Progenitor cell of endocrine pancreas (in vitro differentiated cells): ENCODE measurements at regions not wholly inside any gene's neighbourhood (a gene's known extent, or its start where the extent isn't known, plus 50 kb on each side); places are given as distances from the start of the nearest gene placed in this dataset.

ENCODE experiments used
- DNase-seq: peaks from one replicate; pipeline ENCODE4 v3.0.0; 2021; ENCODE audit warnings: low spot score; ENCODE audit not compliant: unreplicated experiment
- H3K27ac Mint-ChIP-seq: 2 replicates; pipeline ENCODE4 v1.8.0; 2021; ENCODE audit warnings: mild to moderate bottlenecking, moderate library complexity, mixed read lengths
- H3K27me3 Mint-ChIP-seq: 2 replicates; pipeline ENCODE4 v1.8.0; 2021; ENCODE audit warnings: mixed read lengths
- H3K36me3 Mint-ChIP-seq: 2 replicates; pipeline ENCODE4 v1.8.0; 2022; ENCODE audit warnings: mixed read lengths; ENCODE audit not compliant: insufficient read depth
- H3K4me1 Mint-ChIP-seq: 2 replicates; pipeline ENCODE4 v1.8.0; 2021; ENCODE audit warnings: low read depth, mixed read lengths
- H3K4me3 Mint-ChIP-seq: 2 replicates; pipeline ENCODE4 v1.8.0; 2021; ENCODE audit warnings: low read depth, mild to moderate bottlenecking, moderate library complexity, mixed read lengths
- H3K9me3 Mint-ChIP-seq: 2 replicates; pipeline ENCODE4 v1.8.0; 2021; ENCODE audit warnings: low read depth, mixed read lengths
- TF ChIP-seq, protein P1 (sequence below): fragments of 200-600 bp; sonication (generic); IDR thresholded peaks from one replicate; pipeline ENCODE4 v1.5.0; 2021; ENCODE audit warnings: antibody characterized with exemption, mild to moderate bottlenecking; ENCODE audit not compliant: unreplicated experiment

DNA sequence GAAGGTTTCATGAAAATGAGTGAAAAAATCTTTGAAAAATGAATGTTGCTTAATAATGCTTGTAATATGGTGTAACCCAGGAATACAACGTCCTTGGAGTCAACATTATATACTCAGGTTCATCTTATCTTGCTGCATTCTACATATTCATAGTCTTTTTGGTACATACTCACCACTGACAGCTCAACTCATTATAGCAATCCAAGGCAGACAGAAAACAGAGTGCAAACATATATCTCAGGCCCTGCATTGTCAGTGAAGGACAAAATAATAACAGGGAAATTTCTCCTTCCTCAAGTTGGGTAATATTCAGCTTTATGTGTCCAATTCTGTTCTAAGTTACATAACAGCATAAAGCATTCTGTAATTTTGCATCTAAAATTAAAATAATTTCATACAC, 1353.0 kb upstream of the SEL1L start:
- no peaks in the 10 kb centered on the region for H3K36me3 Mint-ChIP-seq
- DNase-seq = no peak
- H3K4me3 Mint-ChIP-seq = no peak overlapping the region
- no peak overlapping the region for H3K27ac Mint-ChIP-seq
- H3K27me3 Mint-ChIP-seq = no peaks in the 10 kb centered on the region
- TF ChIP-seq, protein P1, sequence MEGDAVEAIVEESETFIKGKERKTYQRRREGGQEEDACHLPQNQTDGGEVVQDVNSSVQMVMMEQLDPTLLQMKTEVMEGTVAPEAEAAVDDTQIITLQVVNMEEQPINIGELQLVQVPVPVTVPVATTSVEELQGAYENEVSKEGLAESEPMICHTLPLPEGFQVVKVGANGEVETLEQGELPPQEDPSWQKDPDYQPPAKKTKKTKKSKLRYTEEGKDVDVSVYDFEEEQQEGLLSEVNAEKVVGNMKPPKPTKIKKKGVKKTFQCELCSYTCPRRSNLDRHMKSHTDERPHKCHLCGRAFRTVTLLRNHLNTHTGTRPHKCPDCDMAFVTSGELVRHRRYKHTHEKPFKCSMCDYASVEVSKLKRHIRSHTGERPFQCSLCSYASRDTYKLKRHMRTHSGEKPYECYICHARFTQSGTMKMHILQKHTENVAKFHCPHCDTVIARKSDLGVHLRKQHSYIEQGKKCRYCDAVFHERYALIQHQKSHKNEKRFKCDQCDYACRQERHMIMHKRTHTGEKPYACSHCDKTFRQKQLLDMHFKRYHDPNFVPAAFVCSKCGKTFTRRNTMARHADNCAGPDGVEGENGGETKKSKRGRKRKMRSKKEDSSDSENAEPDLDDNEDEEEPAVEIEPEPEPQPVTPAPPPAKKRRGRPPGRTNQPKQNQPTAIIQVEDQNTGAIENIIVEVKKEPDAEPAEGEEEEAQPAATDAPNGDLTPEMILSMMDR = no peak
- no peaks in the 10 kb centered on the region for H3K4me1 Mint-ChIP-seq
- H3K9me3 Mint-ChIP-seq = peaks cover 5% of the 10 kb centered on the region

GRCh38 chr14:82889701-82890100, 1356.0 kb upstream of the SEL1L start:
- Mint-ChIP-seq H3K4me3 (no peak overlapping the region), H3K36me3 (no peaks in the 10 kb centered on the region), H3K27ac (no peak overlapping the region), H3K9me3 (no peaks in the 10 kb centered on the region), H3K27me3 (no peaks in the 10 kb centered on the region), H3K4me1 (no peaks in the 10 kb centered on the region)
- DNase-seq = no peak
- TF ChIP-seq, protein P1 = no peak

GRCh38 chr14:82896476-82896875, 1362.8 kb upstream of the SEL1L start:
- Mint-ChIP-seq H3K4me1 (peaks cover 1% of the 10 kb centered on the region), H3K9me3 (no peaks in the 10 kb centered on the region), H3K36me3 (no peaks in the 10 kb centered on the region), H3K27me3 (no peaks in the 10 kb centered on the region), H3K4me3 (no peak overlapping the region), H3K27ac (no peak overlapping the region)
- DNase-seq = no peak
- TF ChIP-seq, protein P1 = no peak

- no peak overlapping the region for H3K4me3 Mint-ChIP-seq
- DNase-seq = no peak
- TF ChIP-seq, protein P1 = no peak
- H3K27me3 Mint-ChIP-seq = no peaks in the 10 kb centered on the region
- H3K9me3 Mint-ChIP-seq = no peaks in the 10 kb centered on the region
- no peaks in the 10 kb centered on the region for H3K36me3 Mint-ChIP-seq
- no peak overlapping the region for H3K27ac Mint-ChIP-seq
- H3K4me1 Mint-ChIP-seq = peaks cover 1% of the 10 kb centered on the region
Observed at GRCh38 chr14:82897469-82898308, 1364.0 kb upstream of the SEL1L start.

DNA sequence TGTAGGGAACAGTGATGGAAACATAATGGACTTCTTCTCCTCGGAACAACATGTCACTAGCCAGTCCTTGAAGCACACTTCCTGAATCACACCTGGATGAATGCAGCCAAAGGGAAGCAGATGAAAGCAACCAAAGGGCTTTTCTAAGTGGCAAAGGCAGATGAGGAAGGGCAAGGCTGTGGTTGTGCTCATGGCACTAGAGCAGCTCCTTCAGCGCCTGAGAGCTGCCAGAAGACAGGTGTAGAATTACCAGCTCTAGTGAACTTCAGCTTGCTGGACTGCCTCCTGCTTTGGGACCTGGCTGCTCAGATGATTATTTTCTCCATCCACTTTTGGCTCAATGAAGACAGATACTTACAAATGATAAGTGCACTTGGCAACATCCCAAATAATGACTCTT, 1372.1 kb upstream of the SEL1L start:
- Mint-ChIP-seq H3K4me3 (no peak overlapping the region), H3K27ac (no peak overlapping the region), H3K9me3 (no peaks in the 10 kb centered on the region), H3K36me3 (no peaks in the 10 kb centered on the region), H3K4me1 (no peaks in the 10 kb centered on the region), H3K27me3 (no peaks in the 10 kb centered on the region)
- no peak for DNase-seq
- TF ChIP-seq, protein P1 = no peak
